PC-3 (cell line): ENCODE measurements at regions not wholly inside any gene's neighbourhood (a gene's known extent, or its start where the extent isn't known, plus 50 kb on each side); places are given as distances from the start of the nearest gene placed in this dataset.
"Not testable (repeated sequence)": the region's sequence is repeated elsewhere in the genome, so short reads cannot be mapped to it uniquely, and the experiment has no call there.

Source experiments
- CTCF ChIP-seq: fragments of 300-600 bp; sonication (generic); conservative IDR thresholded peaks from 2 replicates; pipeline ENCODE4 v1.5.1; 2017; ENCODE audit warnings: antibody characterized with exemption, low read depth, mild to moderate bottlenecking, low read length
- EZH2 ChIP-seq: fragments of 300-600 bp; sonication (generic); IDR thresholded peaks from one replicate; pipeline ENCODE4 v1.6.1; 2017; ENCODE audit warnings: antibody characterized with exemption, mild to moderate bottlenecking, low read length; ENCODE audit not compliant: unreplicated experiment

- TF ChIP-seq EZH2, CTCF: not testable (repeated sequence)
These were observed 70.9 kb upstream of the ZNF469 start for GRCh38 chr16:88311860-88312259.
